Ecto neural progenitor cell (in vitro differentiated cells): ENCODE measurements at regions not wholly inside any gene's neighbourhood (a gene's known extent, or its start where the extent isn't known, plus 50 kb on each side); places are given as distances from the start of the nearest gene placed in this dataset.

Experiments used
- DNase-seq: peaks from one replicate; pipeline ENCODE4 v3.0.0-alpha.2; 2018; ENCODE audit warnings: low spot score

DNA sequence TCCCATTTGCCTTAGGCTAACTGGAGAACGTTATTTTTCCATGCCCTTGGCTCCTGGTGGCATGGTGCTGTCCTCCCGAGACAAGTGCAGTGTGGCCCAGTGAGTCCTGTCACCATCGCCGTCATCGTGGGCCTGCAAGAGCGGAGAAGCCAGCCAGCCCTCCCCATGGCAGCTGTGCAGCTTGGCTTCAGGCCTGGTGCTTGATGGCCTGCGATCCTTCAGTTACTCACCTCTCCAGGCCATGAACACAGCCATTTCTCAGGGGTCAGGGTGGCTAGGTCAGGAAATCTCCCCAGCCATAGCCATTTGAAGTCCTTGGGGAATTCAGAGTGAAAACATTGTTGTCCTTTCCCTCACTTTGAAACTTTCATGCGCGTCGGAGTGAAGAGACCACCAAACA lies 189.0 kb upstream of the RGMA start:
- DNase-seq, result no peak

DNA sequence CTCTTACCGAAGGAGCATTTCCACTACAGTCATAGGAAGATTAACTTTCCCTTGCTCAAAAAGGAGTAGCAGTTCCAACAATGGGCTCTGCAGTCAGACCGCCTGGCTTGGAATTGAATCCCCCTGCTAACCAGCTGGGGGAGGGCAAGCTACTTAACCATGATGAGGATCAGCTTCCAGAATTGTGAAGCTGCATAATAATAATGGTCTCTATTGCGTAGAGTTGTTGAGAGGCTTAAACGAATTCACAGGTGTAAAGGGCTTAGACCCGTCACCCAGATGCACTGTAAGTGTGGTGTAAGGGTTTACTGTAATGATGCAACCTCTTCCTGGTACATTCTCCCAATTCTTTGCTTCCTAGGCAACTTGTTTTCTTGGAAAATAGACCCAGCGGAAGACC lies 185.2 kb upstream of the RGMA start:
- no peak for DNase-seq

GRCh38 chr15:93271871-93272270 lies 182.9 kb upstream of the RGMA start:
- DNase-seq, result no peak

DNA sequence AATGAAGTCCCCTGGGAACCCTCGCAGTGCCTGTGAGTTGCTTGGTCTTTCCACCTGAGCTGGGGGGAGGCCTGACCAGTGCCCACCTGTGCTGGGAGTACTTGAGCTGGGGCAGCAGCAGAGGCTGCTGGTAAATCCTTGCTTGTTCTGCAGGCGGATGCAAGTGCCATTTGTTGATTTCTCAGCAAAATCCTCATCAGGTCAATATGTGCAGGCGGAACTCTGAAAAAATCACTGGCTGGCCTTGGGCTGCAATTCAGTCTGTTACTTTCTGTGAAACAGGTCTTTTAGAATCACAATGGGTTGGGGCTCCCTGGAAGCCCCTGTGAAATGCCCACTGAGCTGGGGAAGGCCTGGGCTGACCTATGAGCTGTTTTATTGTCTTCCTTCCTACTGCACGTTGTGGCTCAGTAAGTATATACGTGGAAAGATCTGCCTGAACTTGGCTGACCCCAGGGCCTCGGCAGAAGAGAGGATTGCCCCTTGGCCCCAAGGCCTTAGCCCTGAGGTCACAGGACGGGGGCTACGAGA lies 182.0 kb upstream of the RGMA start:
- DNase-seq, result no peak

DNA sequence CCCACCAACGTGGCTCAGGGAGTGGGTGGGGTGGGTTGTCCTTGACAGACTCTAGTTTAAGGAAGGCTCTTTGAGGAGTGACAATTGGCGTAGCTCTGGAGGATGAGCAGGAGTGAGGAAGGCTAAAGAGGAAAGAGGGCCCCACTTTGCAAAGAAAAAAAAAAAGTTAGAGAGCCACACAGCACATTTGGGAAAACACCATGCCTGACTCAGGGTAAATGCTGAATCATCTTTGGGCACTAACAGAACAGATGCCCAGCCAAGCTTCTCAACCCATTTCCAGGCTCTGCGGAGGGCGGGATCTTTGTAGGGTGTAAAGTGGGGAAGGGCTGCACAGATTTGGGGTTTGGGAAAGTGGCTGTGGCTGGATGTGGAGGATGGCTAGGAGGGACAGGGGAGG lies 179.1 kb upstream of the RGMA start:
- no peak for DNase-seq

GRCh38 chr15:93266291-93266690 lies 177.3 kb upstream of the RGMA start:
- no peak for DNase-seq

GRCh38 chr15:93265111-93265556 lies 176.1 kb upstream of the RGMA start:
- no peak for DNase-seq

DNA sequence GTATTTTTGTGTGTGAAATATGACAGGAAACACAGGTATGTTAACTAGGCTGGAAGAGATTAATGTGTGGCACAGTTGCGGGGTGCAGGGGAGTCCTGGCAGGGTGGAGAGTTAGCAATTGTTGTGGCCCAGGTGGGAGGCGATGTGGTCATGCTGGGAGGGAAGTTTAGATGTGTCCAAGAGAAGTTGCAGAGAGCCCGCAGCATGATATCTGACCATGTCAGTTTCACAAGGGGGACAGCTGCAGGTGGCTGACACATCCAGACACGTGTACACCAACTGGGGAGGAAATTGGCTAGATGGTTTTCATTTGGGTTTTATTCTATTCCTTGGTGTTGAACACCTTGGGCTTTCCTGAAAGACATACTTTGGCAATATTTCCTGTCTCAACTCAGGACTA lies 172.8 kb upstream of the RGMA start:
- DNase-seq, result no peak

GRCh38 chr15:93257920-93258319 lies 168.9 kb upstream of the RGMA start:
- no peak for DNase-seq

DNA sequence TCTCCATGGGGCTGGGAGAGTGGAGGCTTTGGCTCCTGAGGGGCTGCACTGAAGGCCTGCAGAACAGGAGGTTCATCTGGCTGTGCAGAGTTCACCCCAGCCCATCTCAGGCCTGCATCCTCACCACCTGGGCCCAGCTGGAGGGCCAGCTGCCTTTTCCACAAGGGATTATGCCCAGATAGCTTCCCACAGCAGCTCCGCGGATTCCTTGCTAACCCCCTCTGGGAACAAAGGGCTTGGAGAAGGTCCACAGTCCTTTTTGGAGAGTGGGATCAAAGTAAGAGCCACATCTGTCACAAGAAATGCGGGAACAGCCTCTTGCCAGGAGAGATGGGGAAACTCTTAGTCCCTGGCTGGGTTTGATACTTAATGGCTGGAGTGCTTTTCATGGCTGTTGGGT lies 164.7 kb upstream of the RGMA start:
- DNase-seq, result no peak

DNA sequence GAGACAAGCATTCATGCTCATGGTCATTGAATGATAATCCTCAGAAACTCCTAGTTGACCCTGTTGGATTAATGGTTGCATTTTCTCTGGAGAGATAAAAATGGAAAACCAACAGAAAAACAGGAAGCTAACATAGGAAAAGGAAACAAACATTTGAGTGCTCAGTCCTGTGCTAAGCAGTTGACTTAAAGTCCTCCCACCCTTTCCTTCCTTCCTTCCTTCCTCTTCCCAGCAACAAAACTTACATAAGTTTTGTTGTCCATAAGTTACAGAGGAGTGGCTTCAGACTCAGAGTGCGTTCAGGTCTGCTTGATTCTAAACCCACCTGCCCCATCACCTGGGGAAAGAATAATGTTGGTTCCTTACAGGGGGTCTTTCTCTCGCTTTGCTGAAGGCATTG lies 163.8 kb upstream of the RGMA start:
- no peak for DNase-seq

- DNase-seq, result no peak
Measured at GRCh38 chr15:93250950-93251349, 161.9 kb upstream of the RGMA start.

DNA sequence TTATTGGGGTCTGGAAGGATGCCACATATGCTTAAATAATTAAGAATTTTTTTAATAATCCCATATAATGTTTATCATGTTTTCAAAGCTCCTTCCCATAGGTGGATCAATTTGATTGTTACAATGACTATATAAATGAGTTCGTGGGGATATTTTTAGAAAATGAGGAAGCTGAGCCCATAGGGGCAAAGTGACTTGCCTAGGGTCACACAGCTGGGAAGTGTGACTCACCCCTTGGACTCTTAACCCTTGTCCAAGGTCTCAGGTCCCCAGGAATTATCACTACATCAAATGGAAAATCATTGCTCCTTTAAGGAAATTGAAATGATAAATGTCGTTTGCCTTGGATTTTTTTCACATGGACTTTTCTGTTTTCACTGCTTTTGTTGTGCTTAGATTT lies 161.2 kb upstream of the RGMA start:
- no peak for DNase-seq

DNA sequence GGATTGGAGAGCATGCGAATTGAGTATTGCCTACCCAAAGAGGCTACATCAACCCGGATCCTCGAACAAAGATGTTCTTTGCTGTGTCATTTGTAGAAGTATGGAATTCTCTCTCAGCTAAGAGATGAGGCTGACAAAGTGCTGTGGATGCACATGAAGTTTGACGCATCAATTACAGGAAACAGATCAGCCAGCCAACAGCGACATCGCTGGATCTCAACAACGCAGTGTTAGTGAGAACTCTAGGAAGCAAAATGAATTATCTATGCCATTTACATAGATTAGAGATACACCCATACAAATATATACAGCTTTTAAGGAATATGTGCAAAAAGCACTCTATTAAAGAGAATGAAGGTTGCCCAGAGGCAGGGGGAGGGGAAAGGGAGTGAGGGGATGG lies 160.6 kb upstream of the RGMA start:
- no peak for DNase-seq

- no peak for DNase-seq
Measured at GRCh38 chr15:93247466-93248121, 158.6 kb upstream of the RGMA start.

DNA sequence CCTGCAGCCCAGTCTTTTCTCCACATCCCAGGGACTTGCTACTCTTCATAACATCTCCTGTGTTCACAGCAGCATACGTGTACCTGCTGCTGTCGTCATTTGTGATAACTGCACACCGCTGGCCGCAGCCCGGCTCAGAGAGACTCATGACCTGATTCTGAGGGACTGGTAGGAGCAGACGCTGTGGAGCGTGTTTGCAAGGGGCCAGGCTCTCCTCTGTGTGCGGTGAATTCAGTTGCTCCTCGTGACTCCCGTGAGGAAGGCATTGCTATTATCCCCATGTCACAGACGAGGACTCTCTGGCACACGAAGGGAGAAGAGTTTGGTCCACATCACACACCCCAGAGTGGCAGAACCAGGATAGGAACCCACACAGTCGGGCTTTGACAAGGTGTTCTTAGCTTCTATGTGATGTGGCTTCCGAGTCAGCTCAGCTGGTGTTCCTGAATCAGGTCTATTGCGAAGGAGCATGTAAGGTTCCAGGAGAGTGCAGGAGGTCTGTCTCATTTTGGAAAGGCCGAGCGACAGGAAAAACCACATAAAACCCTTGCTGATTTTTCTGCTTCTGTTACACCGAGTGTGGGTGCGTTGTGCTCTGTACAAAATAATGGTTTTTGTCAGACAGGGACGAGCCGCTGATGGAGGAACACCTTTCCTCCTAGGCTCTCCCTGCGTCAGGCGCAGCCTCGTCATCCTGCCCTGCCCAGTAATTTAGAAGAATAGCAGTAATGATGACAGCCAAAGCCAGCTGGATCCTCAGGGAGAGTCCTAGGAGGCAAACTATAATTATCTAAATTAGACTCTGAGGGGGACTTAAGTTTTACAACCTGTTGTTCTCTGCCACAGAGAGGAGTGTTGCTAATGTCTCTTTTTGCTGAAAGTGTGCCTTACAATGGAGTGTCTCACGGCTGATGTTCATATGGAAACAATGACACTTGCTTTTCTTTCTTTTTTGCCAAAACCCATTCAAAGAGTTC lies 157.5 kb upstream of the RGMA start:
- no peak for DNase-seq

- DNase-seq, result no peak
Measured at GRCh38 chr15:93245661-93246042, 156.6 kb upstream of the RGMA start.

DNA sequence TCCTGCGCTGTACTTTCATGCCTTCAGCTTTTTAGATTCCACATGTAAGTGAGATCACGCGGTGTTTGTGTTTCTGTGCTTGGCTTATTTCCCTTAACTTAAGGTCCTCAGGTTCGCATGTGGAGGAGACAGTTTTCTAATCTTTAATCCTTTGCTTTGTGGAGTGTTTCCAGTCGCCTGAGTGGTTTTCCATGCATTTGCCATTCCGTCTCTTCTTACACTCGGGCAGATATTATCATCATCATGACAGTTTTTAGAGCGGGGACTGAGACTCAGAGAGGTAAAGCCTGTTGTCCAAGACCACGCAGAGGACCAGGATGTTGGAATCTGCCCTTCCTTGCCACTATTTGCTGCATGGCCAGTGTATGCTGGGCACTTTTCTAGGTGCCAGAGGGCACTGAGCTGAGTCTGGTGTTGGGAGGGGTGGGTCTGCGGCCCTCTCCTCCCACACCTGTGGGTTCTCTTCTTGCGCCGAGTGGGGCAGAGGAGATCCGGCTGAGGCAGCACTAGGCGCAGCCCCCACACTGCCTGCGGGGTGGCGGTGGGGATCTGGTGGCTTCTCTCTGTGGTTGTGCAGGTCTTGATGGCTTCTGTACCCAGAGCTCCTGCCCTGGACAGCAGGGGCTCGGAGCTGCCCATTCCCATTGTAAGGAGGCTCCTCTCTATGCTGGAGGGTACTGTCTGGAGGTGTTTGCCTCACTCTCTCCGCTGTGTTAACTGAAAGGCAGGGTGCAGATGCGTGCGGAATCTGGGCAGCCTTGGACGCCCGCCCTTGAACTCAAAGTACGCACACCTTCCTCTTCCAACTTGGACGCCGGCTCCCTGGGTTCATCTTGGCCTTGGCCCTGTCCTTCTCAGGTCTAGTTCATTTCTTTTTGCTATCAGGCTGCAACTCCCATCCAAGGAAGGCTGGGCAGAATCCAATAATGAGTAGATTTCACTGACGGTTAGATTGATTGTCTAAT lies 156.0 kb upstream of the RGMA start:
- no peak for DNase-seq

DNA sequence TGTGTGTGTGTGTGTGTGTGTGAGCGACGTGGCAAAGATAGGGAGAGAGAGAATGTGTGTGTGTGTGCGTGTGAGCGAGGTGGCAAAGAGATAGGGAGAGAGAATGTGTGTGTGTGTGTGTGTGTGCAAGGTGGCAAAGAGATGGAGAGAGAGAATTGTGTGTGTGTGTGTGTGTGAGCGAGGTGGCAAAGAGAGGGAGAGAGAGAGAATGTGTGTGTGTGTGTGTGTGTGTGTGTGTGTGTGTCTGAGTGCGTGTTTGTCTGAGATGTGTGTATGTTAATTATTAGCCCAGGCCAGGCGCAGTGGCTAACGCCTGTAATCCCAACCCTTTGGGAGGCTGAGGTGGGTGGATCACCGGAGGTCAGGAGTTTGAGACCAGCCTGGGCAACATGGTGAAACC lies 154.6 kb upstream of the RGMA start:
- no peak for DNase-seq

- DNase-seq, result no peak
Measured at GRCh38 chr15:93241696-93242585, 152.9 kb upstream of the RGMA start.

DNA sequence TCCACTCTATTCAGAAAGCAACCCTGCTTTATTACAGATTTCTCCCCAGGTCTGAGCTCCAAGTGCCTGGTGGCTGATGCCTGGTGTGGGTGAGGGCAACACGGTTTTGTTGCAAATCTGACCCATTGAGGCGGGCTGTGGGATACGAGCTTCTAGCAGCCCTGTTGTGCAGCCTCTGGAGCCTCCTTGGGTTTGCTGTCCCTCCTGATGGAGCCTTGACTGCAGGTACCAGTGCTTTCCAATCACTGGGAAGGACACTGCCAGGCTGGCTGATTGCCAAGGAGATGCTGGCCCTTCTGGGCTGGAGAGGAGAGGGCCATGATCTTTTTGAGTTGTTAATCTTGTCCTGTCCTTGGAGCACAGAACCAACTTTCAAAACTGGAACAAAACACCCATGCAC lies 151.0 kb upstream of the RGMA start:
- no peak for DNase-seq
